ENCODE measurements at regions not wholly inside any gene's neighbourhood (a gene's known extent, or its start where the extent isn't known, plus 50 kb on each side); places are given as distances from the start of the nearest gene placed in this dataset.

DNA sequence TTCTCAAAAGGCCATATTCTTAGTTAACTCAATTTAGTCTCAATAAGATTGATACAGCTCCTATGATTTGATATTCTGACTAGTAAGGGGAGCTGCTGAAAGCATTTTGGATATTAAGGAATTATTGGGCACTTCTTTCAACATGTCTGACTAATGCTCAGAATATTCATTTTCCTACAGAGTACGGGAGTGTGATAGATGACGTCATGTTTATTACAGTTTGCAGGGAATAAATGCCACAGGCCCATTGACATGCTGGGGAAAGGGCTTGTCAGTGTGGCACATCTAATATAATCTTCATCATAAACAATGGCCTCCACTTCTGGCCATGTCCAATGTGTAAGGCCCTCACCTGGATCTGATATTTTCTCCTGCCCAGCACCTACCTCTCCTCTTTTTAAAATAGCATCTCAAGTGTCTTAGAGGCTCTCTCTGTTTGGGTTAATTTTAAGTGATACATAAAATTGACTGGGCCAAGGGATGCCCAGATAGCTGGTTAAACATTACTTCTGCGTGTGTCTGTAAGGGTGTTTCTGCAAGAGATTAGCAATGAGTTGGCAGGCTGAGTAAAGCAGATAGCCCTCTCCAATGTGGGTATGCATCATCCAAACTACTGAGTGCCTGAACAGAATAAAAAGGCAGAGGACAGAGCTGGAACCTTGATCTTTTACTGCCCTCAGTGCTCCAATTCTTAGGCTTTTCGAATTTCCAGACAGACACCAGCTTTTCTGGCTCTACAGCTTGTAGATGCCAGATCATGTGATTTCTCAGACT is 99.3 kb downstream of the SLC24A2 start:
- no peaks in the 10 kb centered on the region for H3K36me3 ChIP-seq (ENCODE audit: control insufficient read depth, insufficient read depth, low read length)
- no peak overlapping the region for H3K4me3 ChIP-seq (ENCODE audit: low read depth, low read length)
- no peak for DNase-seq (ENCODE audit: low read depth)
- no peaks in the 10 kb centered on the region for H3K27me3 ChIP-seq (ENCODE audit: control insufficient read depth, insufficient read depth, low read length)
- TF ChIP-seq, protein P1, sequence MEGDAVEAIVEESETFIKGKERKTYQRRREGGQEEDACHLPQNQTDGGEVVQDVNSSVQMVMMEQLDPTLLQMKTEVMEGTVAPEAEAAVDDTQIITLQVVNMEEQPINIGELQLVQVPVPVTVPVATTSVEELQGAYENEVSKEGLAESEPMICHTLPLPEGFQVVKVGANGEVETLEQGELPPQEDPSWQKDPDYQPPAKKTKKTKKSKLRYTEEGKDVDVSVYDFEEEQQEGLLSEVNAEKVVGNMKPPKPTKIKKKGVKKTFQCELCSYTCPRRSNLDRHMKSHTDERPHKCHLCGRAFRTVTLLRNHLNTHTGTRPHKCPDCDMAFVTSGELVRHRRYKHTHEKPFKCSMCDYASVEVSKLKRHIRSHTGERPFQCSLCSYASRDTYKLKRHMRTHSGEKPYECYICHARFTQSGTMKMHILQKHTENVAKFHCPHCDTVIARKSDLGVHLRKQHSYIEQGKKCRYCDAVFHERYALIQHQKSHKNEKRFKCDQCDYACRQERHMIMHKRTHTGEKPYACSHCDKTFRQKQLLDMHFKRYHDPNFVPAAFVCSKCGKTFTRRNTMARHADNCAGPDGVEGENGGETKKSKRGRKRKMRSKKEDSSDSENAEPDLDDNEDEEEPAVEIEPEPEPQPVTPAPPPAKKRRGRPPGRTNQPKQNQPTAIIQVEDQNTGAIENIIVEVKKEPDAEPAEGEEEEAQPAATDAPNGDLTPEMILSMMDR (IDR thresholded peaks at IDR 0.05; ENCODE audit: insufficient read depth, low read length, poor library complexity, severe bottlenecking): no peak

DNA sequence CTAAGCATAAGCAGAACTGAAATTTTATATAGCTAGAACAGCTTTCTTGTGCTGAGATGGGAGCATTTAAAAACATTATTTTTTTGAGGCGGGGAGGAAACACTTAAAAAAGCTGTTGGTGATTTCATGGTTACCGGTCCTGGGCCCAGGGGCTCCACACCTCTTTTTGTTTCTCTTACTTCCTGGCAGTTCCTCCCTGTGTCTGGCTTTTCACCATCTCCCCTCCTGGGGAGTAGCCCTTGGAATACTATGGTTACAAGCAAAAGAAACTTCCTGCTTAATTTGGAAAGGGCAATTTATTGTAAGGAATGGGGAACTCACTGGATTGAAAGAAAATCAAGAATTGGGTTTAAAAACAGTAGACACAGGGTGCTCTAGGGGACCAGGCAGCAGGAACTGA is 105.1 kb downstream of the SLC24A2 start:
- no peak overlapping the region for H3K4me3 ChIP-seq (ENCODE audit: low read depth, low read length)
- DNase-seq (ENCODE audit: low read depth): no peak
- TF ChIP-seq, protein P1 (IDR thresholded peaks at IDR 0.05; ENCODE audit: insufficient read depth, low read length, poor library complexity, severe bottlenecking): no peak
- no peaks in the 10 kb centered on the region for H3K27me3 ChIP-seq (ENCODE audit: control insufficient read depth, insufficient read depth, low read length)
- no peaks in the 10 kb centered on the region for H3K36me3 ChIP-seq (ENCODE audit: control insufficient read depth, insufficient read depth, low read length)

DNA sequence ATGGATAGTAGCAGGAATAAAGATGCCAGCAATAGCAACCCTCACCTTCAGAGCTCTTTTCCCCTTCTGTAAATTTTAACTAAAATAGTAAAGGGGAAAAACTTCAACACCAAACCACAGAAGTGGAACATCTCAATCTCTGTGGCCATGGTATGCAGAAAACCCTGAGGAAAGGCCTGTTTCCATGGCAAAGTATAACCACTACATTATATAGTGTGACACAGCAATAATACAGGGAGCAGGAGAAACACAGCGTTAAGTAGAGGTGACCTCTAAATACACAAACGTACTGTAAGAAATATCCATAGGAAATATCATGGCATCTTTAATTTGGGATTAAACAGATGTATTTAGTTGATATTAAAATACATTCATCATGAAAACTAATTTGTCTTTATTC is 106.4 kb downstream of the SLC24A2 start:
- DNase-seq (ENCODE audit: low read depth): no peak
- TF ChIP-seq, protein P1 (IDR thresholded peaks at IDR 0.05; ENCODE audit: insufficient read depth, low read length, poor library complexity, severe bottlenecking): no peak

DNA sequence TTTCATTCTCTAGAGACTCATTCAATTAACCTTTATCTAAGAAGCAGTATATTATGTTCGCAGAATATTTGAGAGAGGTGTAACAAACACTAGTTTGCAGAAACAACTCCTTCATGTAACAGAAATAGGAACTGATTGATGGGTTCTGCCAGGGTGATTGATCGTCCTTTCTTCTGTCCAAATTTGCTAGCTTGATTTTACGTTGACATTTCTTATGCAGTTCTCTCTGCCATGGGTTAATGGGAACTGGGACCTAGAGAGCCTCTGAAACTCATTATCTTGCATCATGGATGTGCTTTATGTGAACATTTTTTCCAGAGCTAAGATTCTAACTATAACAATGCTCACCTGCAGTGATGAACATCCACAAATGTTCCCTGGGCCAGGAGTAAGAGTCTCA is 107.0 kb downstream of the SLC24A2 start:
- DNase-seq (ENCODE audit: low read depth): no peak
- TF ChIP-seq, protein P1 (IDR thresholded peaks at IDR 0.05; ENCODE audit: insufficient read depth, low read length, poor library complexity, severe bottlenecking): no peak
- no peaks in the 10 kb centered on the region for H3K27me3 ChIP-seq (ENCODE audit: control insufficient read depth, insufficient read depth, low read length)
- H3K36me3 ChIP-seq (ENCODE audit: control insufficient read depth, insufficient read depth, low read length): no peaks in the 10 kb centered on the region
- no peak overlapping the region for H3K4me3 ChIP-seq (ENCODE audit: low read depth, low read length)

More for the DNA sequence above, 106.4 kb downstream of the SLC24A2 start:
- Histone ChIP-seq H3K27me3 (ENCODE audit: control insufficient read depth, insufficient read depth, low read length) (no peaks in the 10 kb centered on the region), H3K36me3 (ENCODE audit: control insufficient read depth, insufficient read depth, low read length) (no peaks in the 10 kb centered on the region), H3K4me3 (ENCODE audit: low read depth, low read length) (no peak overlapping the region)

DNA sequence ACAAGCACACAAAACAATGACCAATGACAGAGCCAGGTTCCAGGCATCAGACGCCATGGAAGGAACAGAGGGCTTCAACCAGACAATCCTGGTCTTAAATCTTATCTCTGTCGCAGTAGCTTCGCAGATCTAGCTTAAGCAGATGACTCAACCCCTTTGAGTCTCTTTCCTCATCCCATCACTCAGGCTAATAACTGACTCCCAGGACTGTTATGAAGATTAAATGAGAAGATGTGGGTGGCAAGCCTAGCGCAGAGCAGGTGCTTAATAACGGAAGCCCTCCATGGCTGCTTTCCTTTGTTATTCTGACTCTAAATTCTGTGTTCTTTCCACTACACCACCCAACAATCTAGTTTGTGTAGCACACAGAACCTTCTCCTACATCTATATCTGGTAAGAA is 110.9 kb downstream of the SLC24A2 start:
- Histone ChIP-seq H3K4me3 (ENCODE audit: low read depth, low read length) (no peak overlapping the region), H3K36me3 (ENCODE audit: control insufficient read depth, insufficient read depth, low read length) (no peaks in the 10 kb centered on the region), H3K27me3 (ENCODE audit: control insufficient read depth, insufficient read depth, low read length) (no peaks in the 10 kb centered on the region)
- TF ChIP-seq, protein P1 (IDR thresholded peaks at IDR 0.05; ENCODE audit: insufficient read depth, low read length, poor library complexity, severe bottlenecking): no peak
- no peak for DNase-seq (ENCODE audit: low read depth)

DNA sequence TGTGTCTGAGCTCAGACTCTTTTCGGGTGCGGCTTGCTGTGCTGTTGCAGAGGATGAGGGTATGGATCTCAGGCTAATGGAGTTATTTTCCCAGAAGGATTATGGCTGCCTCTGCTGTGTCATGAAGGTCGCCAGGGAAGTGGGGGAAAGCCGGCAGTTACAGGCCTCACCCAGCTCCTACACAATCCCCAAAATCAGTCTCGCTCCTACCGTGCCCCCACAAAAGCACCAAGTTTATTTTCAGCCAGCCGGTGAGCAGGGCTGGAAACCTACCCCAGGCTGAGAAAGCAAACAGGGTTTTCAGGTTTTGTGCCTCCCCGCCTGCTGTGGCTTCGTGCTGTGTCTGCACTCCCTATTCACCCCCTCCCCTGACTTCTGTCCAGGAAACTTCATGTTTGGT is 113.3 kb downstream of the SLC24A2 start:
- Histone ChIP-seq H3K36me3 (ENCODE audit: control insufficient read depth, insufficient read depth, low read length) (no peaks in the 10 kb centered on the region), H3K27me3 (ENCODE audit: control insufficient read depth, insufficient read depth, low read length) (no peaks in the 10 kb centered on the region), H3K4me3 (ENCODE audit: low read depth, low read length) (no peak overlapping the region)
- TF ChIP-seq, protein P1 (IDR thresholded peaks at IDR 0.05; ENCODE audit: insufficient read depth, low read length, poor library complexity, severe bottlenecking): no peak
- no peak for DNase-seq (ENCODE audit: low read depth)
